K562 (cell line): ENCODE measurements at regions not wholly inside any gene's neighbourhood (a gene's known extent, or its start where the extent isn't known, plus 50 kb on each side); places are given as distances from the start of the nearest gene placed in this dataset.

Experiments
- ATAC-seq: fragments of 200-7000 bp; cut with Tn5 transposase; 3 replicates; pipeline ENCODE4 v1.9.1; 2020; ENCODE audit warnings: moderate library complexity
- BruUV-seq: library from RNA; stranded (reverse); fragments of 400-500 nt; replicated peaks from 2 replicates; lab custom pipeline; 2021; lab: Mats Ljungman, UMichigan
- CTCF ChIA-PET: fragments of 300-600 bp; formaldehyde crosslinking; extraction: SDS; loops from one replicate; lab custom pipeline; 2021; ENCODE audit warnings: low intra/inter-chr PET ratio; lab: Yijun Ruan, JAX
- POLR2A ChIA-PET: fragments of 300-600, 350-650 bp; sonication (Branson Sonifier 250); formaldehyde crosslinking; extraction: SDS; loops from one replicate; lab custom pipeline; 2021; ENCODE audit warnings: antibody characterized with exemption, inconsistent platforms; lab: Yijun Ruan, JAX
- DNase-seq, 4 experiments: peaks; one replicate each; pipeline versions ENCODE4 v3.0.0 to v3.0.0-alpha.2; 2011 to 2018; ENCODE audit warnings: low spot score in 3 of 4, mixed read lengths in 3 of 4; ENCODE audit errors: extremely low read depth in 1 of 4
- FAIRE-seq: peaks from 2 replicates; lab custom pipeline; 2011; peaks lifted over from hg19 to GRCh38; lab: Jason Lieb, UNC
- H2AFZ ChIP-seq: 2 replicates; pipeline ENCODE4 v1.6.0; 2011; ENCODE audit warnings: low read depth, low read length, control low read depth, inconsistent platforms
- H3K27ac ChIP-seq: fragments of 200-600 bp; 3 replicates; pipeline ENCODE4 v1.8.0; 2011; ENCODE audit warnings: low read depth, mild to moderate bottlenecking, control low read depth, inconsistent platforms, low read length, moderate library complexity, mixed read lengths; ENCODE audit errors: extremely low read depth
- H3K27me3 ChIP-seq, 2 experiments: fragments of 300-600 bp in 1 of 2; 2 replicates in 1 of 2; 3 replicates in 1 of 2; pipeline versions ENCODE4 v1.6.0 to v1.8.0; 2011; ENCODE audit warnings: inconsistent platforms in 2 of 2, low read length in 2 of 2, mild to moderate bottlenecking in 1 of 2, mixed read lengths in 1 of 2, moderate library complexity in 1 of 2; ENCODE audit not compliant: control insufficient read depth in 2 of 2, insufficient read depth in 2 of 2
- H3K36me3 ChIP-seq: fragments of 300-600 bp; 3 replicates; pipeline ENCODE4 v1.8.0; 2011; ENCODE audit warnings: mild to moderate bottlenecking, low read length, inconsistent platforms; ENCODE audit not compliant: control insufficient read depth, insufficient read depth
- H3K4me1 ChIP-seq, 2 experiments: fragments of 200-600 bp in 1 of 2; replicated peaks in 1 of 2; 2 replicates in 1 of 2; 3 replicates in 1 of 2; pipeline versions ENCODE4 v1.5.1 to v1.8.0; 2011; ENCODE audit warnings: inconsistent platforms in 2 of 2, low read length in 2 of 2, mild to moderate bottlenecking in 1 of 2, mixed read lengths in 1 of 2, moderate library complexity in 1 of 2; ENCODE audit not compliant: control insufficient read depth in 2 of 2, insufficient read depth in 2 of 2
- H3K4me2 ChIP-seq: 2 replicates; pipeline ENCODE4 v1.6.1; 2011; ENCODE audit warnings: low read length, control low read depth, inconsistent platforms, mixed read lengths; ENCODE audit not compliant: insufficient read depth
- H3K4me3 ChIP-seq: fragments of 200-600 bp; sonication (generic), shearing (Covaris generic); 2 replicates; pipeline ENCODE4 v1.5.1; 2016; ENCODE audit warnings: control low read depth, inconsistent platforms
- H3K79me2 ChIP-seq: fragments of 200-600 bp; 3 replicates; pipeline ENCODE4 v1.8.0; 2011; ENCODE audit warnings: low read length, inconsistent platforms; ENCODE audit not compliant: control insufficient read depth, insufficient read depth
- H3K9ac ChIP-seq, 2 experiments: 2 replicates each; pipeline versions ENCODE4 v1.6.0 to v1.6.1; 2011; ENCODE audit warnings: low read depth in 2 of 2, low read length in 2 of 2, control low read depth in 1 of 2, inconsistent platforms in 1 of 2, mild to moderate bottlenecking in 1 of 2, mixed read lengths in 1 of 2; ENCODE audit not compliant: insufficient read depth in 1 of 2
- H3K9me1 ChIP-seq: one replicate; pipeline ENCODE4 v1.6.0; 2011; ENCODE audit warnings: inconsistent platforms, mild to moderate bottlenecking, low read length, moderate library complexity; ENCODE audit not compliant: control insufficient read depth, insufficient read depth
- H3K9me3 ChIP-seq: replicated peaks from 2 replicates; pipeline ENCODE4 v1.5.1; 2011; ENCODE audit warnings: low read depth, low read length, inconsistent platforms; ENCODE audit not compliant: control insufficient read depth, insufficient read depth
- H4K20me1 ChIP-seq: replicated peaks from 2 replicates; pipeline ENCODE4 v1.6.1; 2011; ENCODE audit warnings: low read length, inconsistent platforms, mixed read lengths; ENCODE audit not compliant: control insufficient read depth, insufficient read depth
- BCOR ChIP-seq: fragments of 450-650 bp; IDR thresholded peaks from 2 replicates; pipeline ENCODE4 v1.6.1; 2016
- CEBPB ChIP-seq: fragments of 450-650 bp; IDR thresholded peaks from 2 replicates; pipeline ENCODE4 v1.6.1; 2016; ENCODE audit warnings: missing genetic modification characterization, missing compliant biosample characterization
- E2F3 ChIP-seq: fragments of 250-450 bp; sonication (Bioruptor Pico); IDR thresholded peaks from 2 replicates; pipeline ENCODE4 v1.4.0; 2020; ENCODE audit warnings: mild to moderate bottlenecking
- ESRRA ChIP-seq: fragments of 450-650 bp; IDR thresholded peaks from 2 replicates; pipeline ENCODE4 v1.6.1; 2014; ENCODE audit warnings: low read depth, mild to moderate bottlenecking, moderate library complexity, borderline replicate concordance
- FIP1L1 ChIP-seq: fragments of 200-400 bp; formaldehyde crosslinking; IDR thresholded peaks from 2 replicates; pipeline ENCODE4 v1.6.1; 2018; ENCODE audit warnings: mild to moderate bottlenecking, low read depth, low read length; ENCODE audit not compliant: poor library complexity, severe bottlenecking
- FOXK1 ChIP-seq: sonication (generic); formaldehyde crosslinking; IDR thresholded peaks from 2 replicates; pipeline ENCODE4 v1.8.0; 2022; ENCODE audit warnings: missing genetic modification reagents, mild to moderate bottlenecking, borderline replicate concordance
- GATA2 ChIP-seq: sonication (generic); formaldehyde crosslinking; IDR thresholded peaks from 2 replicates; pipeline ENCODE4 v1.4.0; 2020; ENCODE audit warnings: mild to moderate bottlenecking, missing genetic modification reagents
- JUNB ChIP-seq: fragments of 450-650 bp; formaldehyde crosslinking; conservative IDR thresholded peaks from 2 replicates; pipeline ENCODE4 v1.4.0; 2020; ENCODE audit warnings: mild to moderate bottlenecking
- KLF13 ChIP-seq: fragments of 450-650 bp; IDR thresholded peaks from 2 replicates; pipeline ENCODE4 v1.6.1; 2016; ENCODE audit warnings: missing genetic modification characterization, low read depth, mild to moderate bottlenecking, missing compliant biosample characterization, moderate library complexity, borderline replicate concordance
- KLF16 ChIP-seq: IDR thresholded peaks from 2 replicates; pipeline ENCODE4 v1.6.1; 2016; ENCODE audit warnings: antibody characterized with exemption
- MAX ChIP-seq: sonication (generic); formaldehyde crosslinking; IDR thresholded peaks from 2 replicates; pipeline ENCODE4 v1.9.0; 2022; ENCODE audit warnings: mild to moderate bottlenecking, missing genetic modification reagents
- NCOA4 ChIP-seq: fragments of 450-650 bp; IDR thresholded peaks from 2 replicates; pipeline ENCODE4 v1.6.1; 2018; ENCODE audit warnings: mild to moderate bottlenecking; ENCODE audit not compliant: partially characterized antibody
- RBM25 ChIP-seq: fragments of 200-400 bp; formaldehyde crosslinking; IDR thresholded peaks from 2 replicates; pipeline ENCODE4 v1.6.1; 2018; ENCODE audit warnings: low read length, low read depth, moderate library complexity; ENCODE audit not compliant: severe bottlenecking
- SIN3A ChIP-seq, 2 experiments: fragments of 150-350 bp in 1 of 2; IDR thresholded peaks; 2 replicates each; pipeline ENCODE4 v1.6.1; 2011 to 2016; ENCODE audit warnings: borderline replicate concordance in 2 of 2, low read depth in 2 of 2, low read length in 2 of 2, mild to moderate bottlenecking in 2 of 2, moderate library complexity in 2 of 2; ENCODE audit not compliant: control insufficient read depth in 1 of 2
- SREBF1 ChIP-seq: fragments of 150-350 bp; IDR thresholded peaks from 2 replicates; pipeline ENCODE4 v1.6.1; 2014; ENCODE audit warnings: antibody characterized with exemption, low read depth, low read length, borderline replicate concordance
- TCF15 ChIP-seq: fragments of 250-450 bp; sonication (Bioruptor Pico); IDR thresholded peaks from 2 replicates; pipeline ENCODE4 v1.8.0; 2022; ENCODE audit warnings: moderate library complexity, mild to moderate bottlenecking, inconsistent platforms
- YY1 ChIP-seq, 3 experiments: IDR thresholded peaks; 2 replicates each; pipeline ENCODE4 v1.6.1; 2011; ENCODE audit warnings: low read length in 2 of 3, mild to moderate bottlenecking in 2 of 3, moderate library complexity in 2 of 3, borderline replicate concordance in 1 of 3, control low read depth in 1 of 3, low read depth in 1 of 3; ENCODE audit not compliant: insufficient read depth in 3 of 3, insufficient replicate concordance in 2 of 3, control insufficient read depth in 1 of 3, insufficient read length in 1 of 3; ENCODE audit errors: extremely low read depth in 1 of 3
- ZBTB5 ChIP-seq: fragments of 450-650 bp; IDR thresholded peaks from 2 replicates; pipeline ENCODE4 v1.6.1; 2017; ENCODE audit warnings: antibody characterized with exemption
- ZNF778 ChIP-seq: fragments of 450-650 bp; formaldehyde crosslinking; IDR thresholded peaks from 2 replicates; pipeline ENCODE4 v1.4.0; 2020; ENCODE audit warnings: mild to moderate bottlenecking, moderate library complexity
- ZNF780A ChIP-seq: fragments of 250-450 bp; sonication (Bioruptor Pico); IDR thresholded peaks from 2 replicates; pipeline ENCODE4 v1.5.0; 2021; ENCODE audit warnings: mild to moderate bottlenecking
- WGBS: fragments of 100-300 bp; shearing (Covaris generic); methylation state at CpG from one replicate; pipeline ENCODE4 v1.1.6; 2016; ENCODE audit warnings: low coverage, mixed read lengths; ENCODE audit not compliant: insufficient coverage; ENCODE audit errors: missing lambda C conversion rate; 5-methylcytosine and 5-hydroxymethylcytosine counted together
- in situ Hi-C: fragments of 300-500 bp; cut with MboI; formaldehyde crosslinking; loops from 4 replicates; pipeline ENCODE4 v1.15.0; 2018; ENCODE audit warnings: inconsistent platforms, mixed read lengths
- intact Hi-C: fragments of 100-400 bp; cut with micrococcal nuclease; formaldehyde crosslinking; loops from 2 replicates; pipeline ENCODE4 v1.14.2; 2022

GRCh38 chr19:31530781-31531180 lies 181.5 kb upstream of the TSHZ3 start:
- Histone ChIP-seq H2AFZ (no peak overlapping the region), H4K20me1 (no peaks in the 10 kb centered on the region), H3K4me1 (no peaks in the 10 kb centered on the region), H3K4me2 (no peak overlapping the region), H3K9me3 (no peaks in the 10 kb centered on the region), H3K27me3 (0 out of 5 replicates have a peak, but pooled peaks cover 0 to 2% of the 10 kb centered on the region in 2 experiments), H3K79me2 (no peaks in the 10 kb centered on the region), H3K4me3 (no peak overlapping the region), H3K36me3 (no peaks in the 10 kb centered on the region), H3K9me1 (no peaks in the 10 kb centered on the region), H3K9ac (no peak overlapping the region), H3K27ac (no peak overlapping the region)
- in situ Hi-C loops, result no loop called here
- no peak for ATAC-seq
- DNase-seq, result no peak
- intact Hi-C loops, result no loop called here
- no TSS peak for BruUV-seq
- 1% methylated on average over 7 of the region's 7 CpGs for WGBS
- POLR2A ChIA-PET, result no interaction called here
- CTCF ChIA-PET, result no interaction called here
- TF ChIP-seq YY1 (IDR thresholded peaks at IDR 0.05; ENCODE audit: borderline replicate concordance in 1 of 3, control insufficient read depth in 1 of 3, extremely low read depth in 1 of 3, insufficient read depth in 3 of 3, insufficient read length in 1 of 3, insufficient replicate concordance in 2 of 3, low read depth in 1 of 3, low read length in 2 of 3), result no peak
- no peak for TF ChIP-seq KLF13 (tag)
- no peak for TF ChIP-seq E2F3 (CRISPR knock-in tag)
- no peak for TF ChIP-seq FOXK1 (CRISPR knock-in tag)
- no peak for TF ChIP-seq MAX (CRISPR knock-in tag)
- TF ChIP-seq NCOA4, result no peak
- TF ChIP-seq GATA2 (CRISPR knock-in tag), result no peak
- TF ChIP-seq RBM25, result no peak
- TF ChIP-seq ZNF780A, result no peak
- no peak for TF ChIP-seq ZNF778
- TF ChIP-seq FIP1L1, result no peak
- no peak for TF ChIP-seq SIN3A (IDR thresholded peaks at IDR 0.05; ENCODE audit: borderline replicate concordance in 2 of 2, control insufficient read depth in 1 of 2, low read depth in 2 of 2, low read length in 2 of 2)
- no peak for TF ChIP-seq SREBF1
- no peak for TF ChIP-seq ESRRA
- no peak for TF ChIP-seq CEBPB
- TF ChIP-seq TCF15 (CRISPR knock-in tag), result no peak
- no peak for TF ChIP-seq BCOR
- TF ChIP-seq ZBTB5, result no peak
- no peak for TF ChIP-seq JUNB (CRISPR knock-in tag)
- TF ChIP-seq KLF16, result no peak
- no peak for FAIRE-seq
